Calu3 (cell line): ENCODE measurements at regions not wholly inside any gene's neighbourhood (a gene's known extent, or its start where the extent isn't known, plus 50 kb on each side); places are given as distances from the start of the nearest gene placed in this dataset.

Experiments used
- BruUV-seq: library from RNA; stranded (reverse); fragments of 400-500 nt; replicated peaks from 2 replicates; lab custom pipeline; 2021; lab: Mats Ljungman, UMichigan
- CTCF ChIA-PET: fragments of 300-600 bp; sonication (Branson Sonifier 250); formaldehyde crosslinking; loops from one replicate; lab custom pipeline; 2022; ENCODE audit warnings: antibody characterized with exemption; lab: Charles Lee
- DNase-seq: peaks from one replicate; pipeline ENCODE4 v3.0.0; 2022
- H3K27ac Mint-ChIP-seq: one replicate; pipeline ENCODE4 v1.8.0; 2022; ENCODE audit warnings: mixed read lengths; ENCODE audit not compliant: unreplicated experiment
- H3K27me3 Mint-ChIP-seq: one replicate; pipeline ENCODE4 v1.8.0; 2022; ENCODE audit warnings: mixed read lengths; ENCODE audit not compliant: unreplicated experiment
- H3K36me3 Mint-ChIP-seq: one replicate; pipeline ENCODE4 v1.8.0; 2022; ENCODE audit warnings: mild to moderate bottlenecking, moderate library complexity, mixed read lengths; ENCODE audit not compliant: insufficient read depth, unreplicated experiment
- H3K4me1 Mint-ChIP-seq: one replicate; pipeline ENCODE4 v1.8.0; 2022; ENCODE audit warnings: mild to moderate bottlenecking, low read depth, mixed read lengths; ENCODE audit not compliant: unreplicated experiment
- H3K4me3 Mint-ChIP-seq: one replicate; pipeline ENCODE4 v1.8.0; 2022; ENCODE audit warnings: mild to moderate bottlenecking, low read depth, moderate library complexity, mixed read lengths; ENCODE audit not compliant: unreplicated experiment
- H3K9me3 Mint-ChIP-seq: one replicate; pipeline ENCODE4 v1.8.0; 2022; ENCODE audit warnings: low read depth, mixed read lengths; ENCODE audit not compliant: unreplicated experiment
- CTCF ChIP-seq: fragments of 200-600 bp; IDR thresholded peaks from one replicate; pipeline ENCODE4 v1.8.0; 2022; ENCODE audit warnings: antibody characterized with exemption; ENCODE audit not compliant: unreplicated experiment
- intact Hi-C: fragments of 100-400 bp; cut with micrococcal nuclease; formaldehyde crosslinking; loops from one replicate; pipeline ENCODE4 v1.10.0; 2022; ENCODE audit not compliant: unreplicated experiment

GRCh38 chr5:82809420-82810143 is 267.6 kb downstream of the TMEM167A start:
- CTCF ChIA-PET, result no interaction called here
- BruUV-seq, result no TSS peak
- Mint-ChIP-seq H3K36me3 (no peaks in the 10 kb centered on the region), H3K4me3 (no peak overlapping the region), H3K4me1 (no peaks in the 10 kb centered on the region), H3K27me3 (no peaks in the 10 kb centered on the region), H3K9me3 (no peaks in the 10 kb centered on the region), H3K27ac (no peak overlapping the region)
- TF ChIP-seq CTCF, result no peak
- intact Hi-C loops, result no loop called here
- no peak for DNase-seq

- Mint-ChIP-seq H3K27ac (no peak overlapping the region), H3K9me3 (no peaks in the 10 kb centered on the region), H3K27me3 (no peaks in the 10 kb centered on the region), H3K4me3 (no peak overlapping the region), H3K4me1 (no peaks in the 10 kb centered on the region), H3K36me3 (no peaks in the 10 kb centered on the region)
- CTCF ChIA-PET, result no interaction called here
- no peak for TF ChIP-seq CTCF
- intact Hi-C loops, result no loop called here
- DNase-seq, result no peak
- BruUV-seq, result no TSS peak
Observed at GRCh38 chr5:82808960-82809359, 268.2 kb downstream of the TMEM167A start.

- BruUV-seq, result no TSS peak
- Mint-ChIP-seq H3K36me3 (no peaks in the 10 kb centered on the region), H3K4me1 (no peaks in the 10 kb centered on the region), H3K4me3 (no peak overlapping the region), H3K27me3 (no peaks in the 10 kb centered on the region), H3K27ac (no peak overlapping the region), H3K9me3 (no peaks in the 10 kb centered on the region)
- intact Hi-C loops, result no loop called here
- DNase-seq, result no peak
- no peak for TF ChIP-seq CTCF
- CTCF ChIA-PET, result no interaction called here
Observed at GRCh38 chr5:82807021-82807420, 270.2 kb downstream of the TMEM167A start.

- no peaks in the 10 kb centered on the region for H3K4me1 Mint-ChIP-seq
- CTCF ChIA-PET, result no interaction called here
- H3K36me3 Mint-ChIP-seq, result no peaks in the 10 kb centered on the region
- H3K27ac Mint-ChIP-seq, result no peak overlapping the region
- H3K27me3 Mint-ChIP-seq, result no peaks in the 10 kb centered on the region
- H3K4me3 Mint-ChIP-seq, result no peak overlapping the region
- no TSS peak for BruUV-seq
- TF ChIP-seq CTCF, result no peak
- DNase-seq, result no peak
- no peaks in the 10 kb centered on the region for H3K9me3 Mint-ChIP-seq
- intact Hi-C loops, result no loop called here
Observed at GRCh38 chr5:82806513-82806912, 270.7 kb downstream of the TMEM167A start.
